Ascending aorta (tissue), 2 donors: ENCODE measurements at regions not wholly inside any gene's neighbourhood (a gene's known extent, or its start where the extent isn't known, plus 50 kb on each side); places are given as distances from the start of the nearest gene placed in this dataset.

ENCODE experiments used
- DNase-seq, 2 donors: peaks; one replicate each; pipeline ENCODE4 v3.0.0-alpha.2; 2019; ENCODE audit warnings: low spot score in 2 of 2
- H3K27ac ChIP-seq, 2 donors: fragments of 200-600 bp; sonication (generic); one replicate each; pipeline ENCODE4 v1.5.1; 2016 to 2017; ENCODE audit warnings: mild to moderate bottlenecking in 1 of 2
- H3K27me3 ChIP-seq: fragments of 200-600 bp; sonication (generic); one replicate; pipeline ENCODE4 v1.5.1; 2017
- H3K36me3 ChIP-seq, 2 donors: fragments of 200-600 bp; sonication (generic); one replicate each; pipeline ENCODE4 v1.5.1; 2016
- H3K4me1 ChIP-seq, 2 donors: fragments of 200-600 bp; sonication (generic); one replicate each; pipeline ENCODE4 v1.5.1; 2016 to 2017; ENCODE audit warnings: mild to moderate bottlenecking in 1 of 2
- H3K4me3 ChIP-seq, 2 donors: fragments of 200-600 bp; sonication (generic); one replicate each; pipeline ENCODE4 v1.5.1; 2016 to 2017; ENCODE audit warnings: mild to moderate bottlenecking in 1 of 2
- H3K9me3 ChIP-seq, 2 donors: fragments of 200-600 bp; sonication (generic); one replicate each; pipeline ENCODE4 v1.5.1; 2016
- CTCF ChIP-seq, 3 experiments: fragments of 200-600 bp in 2 of 3; fragments of 450-650 bp in 1 of 3; sonication (generic) in 2 of 3; IDR thresholded peaks; one replicate each; pipeline ENCODE4 v1.5.1; 2016 to 2019; ENCODE audit warnings: antibody characterized with exemption in 3 of 3, mild to moderate bottlenecking in 1 of 3, moderate library complexity in 1 of 3
- intact Hi-C: fragments of 100-400 bp; cut with DNase I; formaldehyde crosslinking; loops from one replicate; pipeline ENCODE4 v1.15.1; 2023

DNA sequence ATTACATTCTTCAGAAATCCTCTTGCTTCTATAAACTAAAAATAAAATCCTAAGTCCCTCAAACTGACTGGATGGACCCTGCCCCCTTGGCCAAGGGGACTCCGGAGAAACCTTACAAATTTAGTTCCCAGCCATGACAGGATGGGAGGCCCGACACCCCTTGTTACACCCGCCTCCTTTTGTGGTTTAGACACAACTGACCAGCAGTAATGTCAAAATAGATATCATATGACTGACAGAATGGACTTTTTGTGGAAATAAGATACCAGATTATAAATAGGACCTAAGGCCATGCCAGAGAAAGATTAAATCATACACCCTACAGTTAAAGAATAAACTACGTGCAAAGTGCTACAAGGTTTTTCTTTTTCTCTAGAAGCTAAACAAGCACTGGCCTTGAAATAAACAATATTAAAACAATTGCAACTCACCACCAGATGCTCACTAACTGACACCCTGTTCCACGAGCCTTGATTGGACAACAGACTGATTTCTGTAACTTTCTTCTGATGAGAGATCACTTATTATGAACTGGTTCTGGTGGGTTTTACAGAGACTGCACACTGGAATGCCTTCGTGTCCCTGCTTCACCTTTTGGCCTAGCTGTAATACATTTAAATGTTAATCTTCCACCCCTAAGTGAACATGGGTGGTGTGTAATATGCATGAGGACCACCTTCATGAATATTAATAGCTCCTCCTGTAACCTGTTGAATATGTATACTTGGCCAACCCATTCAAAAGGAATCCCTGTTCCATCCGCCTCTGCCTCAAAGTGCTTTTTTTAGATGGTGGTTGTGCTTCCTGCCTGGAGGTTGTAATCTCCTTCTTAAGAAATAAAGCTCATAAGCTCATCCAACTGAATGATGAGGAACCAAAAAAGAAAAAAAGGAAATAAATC lies 99.6 kb downstream of the ODF2L start:
- TF ChIP-seq CTCF (IDR thresholded peaks at IDR 0.05) = no peak
- Histone ChIP-seq H3K4me1 (no peaks in the 10 kb centered on the region), H3K4me3 (no peak overlapping the region), H3K36me3 (no peaks in the 10 kb centered on the region), H3K9me3 (no peaks in the 10 kb centered on the region), H3K27me3 (no peaks in the 10 kb centered on the region), H3K27ac (no peak overlapping the region)
- intact Hi-C loops = no loop called here
- no peak for DNase-seq

GRCh38 chr1:86289746-86290145 lies 106.4 kb downstream of the ODF2L start:
- Histone ChIP-seq H3K4me3 (no peak overlapping the region), H3K27ac (no peak overlapping the region), H3K36me3 (no peaks in the 10 kb centered on the region), H3K27me3 (no peaks in the 10 kb centered on the region), H3K9me3 (no peaks in the 10 kb centered on the region), H3K4me1 (no peaks in the 10 kb centered on the region)
- DNase-seq = no peak
- intact Hi-C loops = no loop called here
- no peak for TF ChIP-seq CTCF (IDR thresholded peaks at IDR 0.05)

DNA sequence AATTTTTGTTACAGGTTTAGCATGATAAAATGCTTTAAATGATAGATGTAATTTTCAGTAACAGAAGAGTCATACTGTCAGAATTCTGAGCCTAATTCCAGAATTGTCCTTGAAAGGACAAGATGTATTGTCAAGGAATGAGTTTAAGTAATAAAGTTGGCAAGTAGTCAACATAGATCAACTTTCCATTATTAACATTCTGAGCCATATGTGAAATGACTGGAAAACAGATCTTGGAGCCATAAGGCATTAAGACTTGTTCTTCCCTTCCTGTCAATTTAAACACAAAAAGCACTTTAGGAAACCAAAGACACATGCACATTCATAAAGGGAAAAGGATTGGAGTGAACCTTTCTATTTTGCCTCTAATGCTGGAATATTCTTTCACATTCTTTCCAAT lies 107.0 kb downstream of the ODF2L start:
- intact Hi-C loops = no loop called here
- Histone ChIP-seq H3K27me3 (no peaks in the 10 kb centered on the region), H3K27ac (no peak overlapping the region), H3K4me3 (no peak overlapping the region), H3K36me3 (no peaks in the 10 kb centered on the region), H3K9me3 (no peaks in the 10 kb centered on the region), H3K4me1 (no peaks in the 10 kb centered on the region)
- no peak for TF ChIP-seq CTCF (IDR thresholded peaks at IDR 0.05)
- DNase-seq = no peak

- H3K27ac ChIP-seq = no peak overlapping the region
- DNase-seq = no peak
- no peaks in the 10 kb centered on the region for H3K4me1 ChIP-seq
- no peak for TF ChIP-seq CTCF (IDR thresholded peaks at IDR 0.05)
- H3K27me3 ChIP-seq = no peaks in the 10 kb centered on the region
- no peak overlapping the region for H3K4me3 ChIP-seq
- intact Hi-C loops = no loop called here
- no peaks in the 10 kb centered on the region for H3K36me3 ChIP-seq
- H3K9me3 ChIP-seq = no peaks in the 10 kb centered on the region
Observed at GRCh38 chr1:86288586-86289147, 107.5 kb downstream of the ODF2L start.

GRCh38 chr1:86285796-86286195 lies 110.3 kb downstream of the ODF2L start:
- Histone ChIP-seq H3K36me3 (no peaks in the 10 kb centered on the region), H3K27ac (no peak overlapping the region), H3K9me3 (no peaks in the 10 kb centered on the region), H3K4me3 (no peak overlapping the region), H3K27me3 (no peaks in the 10 kb centered on the region), H3K4me1 (no peaks in the 10 kb centered on the region)
- DNase-seq = no peak
- intact Hi-C loops = no loop called here
- no peak for TF ChIP-seq CTCF (IDR thresholded peaks at IDR 0.05)
